ENCODE measurements at regions not wholly inside any gene's neighbourhood (a gene's known extent, or its start where the extent isn't known, plus 50 kb on each side); places are given as distances from the start of the nearest gene placed in this dataset.

DNA sequence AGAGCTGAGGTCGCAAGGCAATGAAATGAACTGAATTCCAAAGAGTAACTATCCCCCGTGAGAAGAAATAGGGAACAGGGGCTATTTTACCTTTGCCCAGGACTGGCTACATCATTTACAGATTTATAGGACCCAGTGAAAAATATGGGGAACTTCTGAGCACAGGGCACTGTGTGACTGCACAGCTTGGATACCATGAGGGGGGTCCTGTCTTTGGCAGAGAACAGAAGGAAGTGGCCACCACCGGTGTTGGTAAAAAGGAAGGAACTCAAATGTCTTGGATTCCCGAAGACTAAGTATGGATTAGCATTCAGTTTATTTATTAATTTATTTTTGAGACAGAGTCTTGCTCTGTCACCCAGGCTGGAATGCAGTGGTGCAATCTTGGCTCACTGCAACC lies 119.6 kb downstream of the B3GNT2 start:
- TF ChIP-seq, protein P1, sequence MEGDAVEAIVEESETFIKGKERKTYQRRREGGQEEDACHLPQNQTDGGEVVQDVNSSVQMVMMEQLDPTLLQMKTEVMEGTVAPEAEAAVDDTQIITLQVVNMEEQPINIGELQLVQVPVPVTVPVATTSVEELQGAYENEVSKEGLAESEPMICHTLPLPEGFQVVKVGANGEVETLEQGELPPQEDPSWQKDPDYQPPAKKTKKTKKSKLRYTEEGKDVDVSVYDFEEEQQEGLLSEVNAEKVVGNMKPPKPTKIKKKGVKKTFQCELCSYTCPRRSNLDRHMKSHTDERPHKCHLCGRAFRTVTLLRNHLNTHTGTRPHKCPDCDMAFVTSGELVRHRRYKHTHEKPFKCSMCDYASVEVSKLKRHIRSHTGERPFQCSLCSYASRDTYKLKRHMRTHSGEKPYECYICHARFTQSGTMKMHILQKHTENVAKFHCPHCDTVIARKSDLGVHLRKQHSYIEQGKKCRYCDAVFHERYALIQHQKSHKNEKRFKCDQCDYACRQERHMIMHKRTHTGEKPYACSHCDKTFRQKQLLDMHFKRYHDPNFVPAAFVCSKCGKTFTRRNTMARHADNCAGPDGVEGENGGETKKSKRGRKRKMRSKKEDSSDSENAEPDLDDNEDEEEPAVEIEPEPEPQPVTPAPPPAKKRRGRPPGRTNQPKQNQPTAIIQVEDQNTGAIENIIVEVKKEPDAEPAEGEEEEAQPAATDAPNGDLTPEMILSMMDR (IDR thresholded peaks at IDR 0.05) = no peak
- no peak for TF ChIP-seq POLR2A (IDR thresholded peaks at IDR 0.05)

All from breast epithelium (tissue), 3 donors.